Psoas muscle (tissue), 7 donors: ENCODE measurements at regions not wholly inside any gene's neighbourhood (a gene's known extent, or its start where the extent isn't known, plus 50 kb on each side); places are given as distances from the start of the nearest gene placed in this dataset.

ENCODE experiments used
- ATAC-seq, 4 donors: fragments of 200-7000 bp; cut with Tn5 transposase; one replicate each; pipeline ENCODE4 v1.9.1; 2020; ENCODE audit warnings: moderate library complexity in 3 of 4, mild to moderate bottlenecking in 2 of 4
- DNase-seq, 2 donors: peaks; one replicate each; pipeline ENCODE4 v3.0.0-alpha.2; 2020
- H3K27ac ChIP-seq: fragments of 200-600 bp; one replicate; pipeline ENCODE4 v1.8.0; 2022
- H3K27me3 ChIP-seq, 3 donors: fragments of 200-600 bp in 1 of 3; one replicate each; pipeline versions ENCODE4 v1.6.1 to v1.8.0; 2013 to 2022; ENCODE audit warnings: low read length in 2 of 3, mild to moderate bottlenecking in 2 of 3, moderate library complexity in 1 of 3; ENCODE audit not compliant: insufficient read depth in 3 of 3
- H3K36me3 ChIP-seq, 2 donors: fragments of 200-600 bp in 1 of 2; one replicate each; pipeline versions ENCODE4 v1.6.1 to v1.8.0; 2013 to 2022; ENCODE audit warnings: low read depth in 1 of 2, mild to moderate bottlenecking in 1 of 2, moderate library complexity in 1 of 2; ENCODE audit not compliant: insufficient read depth in 1 of 2
- H3K4me1 ChIP-seq: fragments of 200-600 bp; one replicate; pipeline ENCODE4 v1.8.0; 2022
- H3K4me3 ChIP-seq: fragments of 200-600 bp; one replicate; pipeline ENCODE4 v1.8.0; 2022; ENCODE audit warnings: mild to moderate bottlenecking
- H3K9me3 ChIP-seq: fragments of 200-600 bp; one replicate; pipeline ENCODE4 v1.8.0; 2022
- CTCF ChIP-seq: fragments of 200-600 bp; IDR thresholded peaks from one replicate; pipeline ENCODE4 v1.8.0; 2022; ENCODE audit warnings: antibody characterized with exemption
- WGBS, 3 donors: extraction: QIAGEN DNeasy Blood & Tissue Kit; methylation state at CpG; one replicate each; pipeline versions ENCODE4 v1.1.6 to v1.1.7; 2013; 5-methylcytosine and 5-hydroxymethylcytosine counted together
- intact Hi-C, 2 donors: fragments of 100-400 bp; cut with DNase I; formaldehyde crosslinking; loops; one replicate each; pipeline versions ENCODE4 v1.11.0 to v1.14.2; 2022
- donor health status: healthy with polysubstance abuse.
- donor health status: DM: no; HTN: no; CAD: no; lungs with moderate emphysema.
- donor health status: Bipolar disorder and iron deficiency.
- donor health status: healthy.
- donor health status: DM: yes; HTN: yes; CAD: no.
- donor health status: DM: no; HTN: no; CAD: no.
- donor health status: DM: yes; HTN: yes; CAD: no.

- Histone ChIP-seq H3K27ac (no peak overlapping the region), H3K4me3 (no peak overlapping the region), H3K4me1 (no peaks in the 10 kb centered on the region), H3K36me3 (no peaks in the 10 kb centered on the region), H3K27me3 (peaks cover 0 to 66% (median 28%) of the 10 kb centered on the region in 3 donors), H3K9me3 (no peaks in the 10 kb centered on the region)
- TF ChIP-seq CTCF: no peak
- intact Hi-C loops: no loop called here
- no peak for ATAC-seq
- DNase-seq: no peak
- WGBS, 3 donors: 21 to 27% (median 24%) methylated on average over 15 to 18 of the region's 18 CpGs
These were observed 123.2 kb upstream of the LHX1 start for GRCh38 chr17:36813957-36814563.

GRCh38 chr17:36814958-36815357 is 122.3 kb upstream of the LHX1 start:
- Histone ChIP-seq H3K4me1 (no peaks in the 10 kb centered on the region), H3K27me3 (peaks cover 0 to 58% (median 28%) of the 10 kb centered on the region in 3 donors), H3K27ac (no peak overlapping the region), H3K9me3 (no peaks in the 10 kb centered on the region), H3K4me3 (no peak overlapping the region), H3K36me3 (no peaks in the 10 kb centered on the region)
- intact Hi-C loops: no loop called here
- WGBS, 3 donors: 55 to 65% (median 64%) methylated on average over 7 of the region's 7 CpGs
- TF ChIP-seq CTCF: no peak
- ATAC-seq: no peak
- no peak for DNase-seq

- Histone ChIP-seq H3K4me3 (no peak overlapping the region), H3K4me1 (no peaks in the 10 kb centered on the region), H3K27me3 (peaks cover 0 to 62% (median 20%) of the 10 kb centered on the region in 3 donors), H3K36me3 (no peaks in the 10 kb centered on the region), H3K9me3 (no peaks in the 10 kb centered on the region), H3K27ac (no peak overlapping the region)
- WGBS, 3 donors: 60 to 72% (median 60%) methylated on average over 15 to 17 of the region's 17 CpGs
- DNase-seq (no peak), ATAC-seq (no peak)
- TF ChIP-seq CTCF: no peak
- intact Hi-C loops: no loop called here
These were observed 120.9 kb upstream of the LHX1 start for GRCh38 chr17:36816214-36816906.

DNA sequence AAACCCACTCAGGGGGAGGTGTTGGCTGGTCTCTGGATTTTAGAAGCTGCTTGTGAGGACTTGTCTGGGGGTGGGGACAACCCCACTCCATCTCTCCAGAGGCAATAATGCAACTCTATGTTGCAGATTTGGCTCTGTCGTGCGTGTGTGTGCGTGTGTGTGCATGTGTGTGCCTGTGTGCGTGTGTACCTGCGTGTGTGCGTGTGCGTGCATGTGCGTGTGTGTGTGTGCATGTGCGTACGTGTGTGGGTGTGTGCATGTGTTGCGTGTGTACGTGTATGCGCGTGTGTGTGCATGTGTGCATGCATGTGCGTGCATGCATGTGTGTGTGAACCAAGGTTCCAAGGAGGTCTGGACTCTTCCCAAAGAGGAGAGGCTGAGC is 120.4 kb upstream of the LHX1 start:
- peaks cover 0 to 63% (median 16%) of the 10 kb centered on the region in 3 donors for H3K27me3 ChIP-seq
- no peak overlapping the region for H3K27ac ChIP-seq
- TF ChIP-seq CTCF: no peak
- WGBS, 3 donors: 77 to 90% (median 84%) methylated on average over 15 of the region's 15 CpGs
- H3K4me1 ChIP-seq: no peaks in the 10 kb centered on the region
- H3K9me3 ChIP-seq: no peaks in the 10 kb centered on the region
- no peaks in the 10 kb centered on the region for H3K36me3 ChIP-seq
- ATAC-seq (no peak), DNase-seq (no peak)
- H3K4me3 ChIP-seq: no peak overlapping the region
- intact Hi-C loops: no loop called here
